ENCODE measurements at regions not wholly inside any gene's neighbourhood (a gene's known extent, or its start where the extent isn't known, plus 50 kb on each side); places are given as distances from the start of the nearest gene placed in this dataset.
"Not testable (repeated sequence)": the region's sequence is repeated elsewhere in the genome, so short reads cannot be mapped to it uniquely, and the experiment has no call there.

GRCh38 chr11:7168741-7168990 lies 79.9 kb downstream of the RBMXL2 start:
- Histone ChIP-seq H3K36me3 (replicated peaks) (no peaks in the 10 kb centered on the region), H3K4me3 (ENCODE audit: low read depth, low read length) (no peak overlapping the region), H3K27me3 (replicated peaks) (no peaks in the 10 kb centered on the region), H3K27ac (no peak overlapping the region)
- DNase-seq = no peak
- in situ Hi-C loops (cut with HindIII; ENCODE audit: low pct_ligation_motif_present, low sequenced_read_pairs) = no loop called here
- TF ChIP-seq, protein P1, sequence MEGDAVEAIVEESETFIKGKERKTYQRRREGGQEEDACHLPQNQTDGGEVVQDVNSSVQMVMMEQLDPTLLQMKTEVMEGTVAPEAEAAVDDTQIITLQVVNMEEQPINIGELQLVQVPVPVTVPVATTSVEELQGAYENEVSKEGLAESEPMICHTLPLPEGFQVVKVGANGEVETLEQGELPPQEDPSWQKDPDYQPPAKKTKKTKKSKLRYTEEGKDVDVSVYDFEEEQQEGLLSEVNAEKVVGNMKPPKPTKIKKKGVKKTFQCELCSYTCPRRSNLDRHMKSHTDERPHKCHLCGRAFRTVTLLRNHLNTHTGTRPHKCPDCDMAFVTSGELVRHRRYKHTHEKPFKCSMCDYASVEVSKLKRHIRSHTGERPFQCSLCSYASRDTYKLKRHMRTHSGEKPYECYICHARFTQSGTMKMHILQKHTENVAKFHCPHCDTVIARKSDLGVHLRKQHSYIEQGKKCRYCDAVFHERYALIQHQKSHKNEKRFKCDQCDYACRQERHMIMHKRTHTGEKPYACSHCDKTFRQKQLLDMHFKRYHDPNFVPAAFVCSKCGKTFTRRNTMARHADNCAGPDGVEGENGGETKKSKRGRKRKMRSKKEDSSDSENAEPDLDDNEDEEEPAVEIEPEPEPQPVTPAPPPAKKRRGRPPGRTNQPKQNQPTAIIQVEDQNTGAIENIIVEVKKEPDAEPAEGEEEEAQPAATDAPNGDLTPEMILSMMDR (IDR thresholded peaks at IDR 0.05; ENCODE audit: low read depth, low read length, missing control alignments) = no peak

- Histone ChIP-seq H3K27ac (no peak overlapping the region), H3K4me3 (ENCODE audit: low read depth, low read length) (no peak overlapping the region), H3K27me3 (replicated peaks) (no peaks in the 10 kb centered on the region), H3K36me3 (replicated peaks) (no peaks in the 10 kb centered on the region)
- TF ChIP-seq, protein P1 (IDR thresholded peaks at IDR 0.05; ENCODE audit: low read depth, low read length, missing control alignments) = no peak
- no peak for DNase-seq
- in situ Hi-C loops (cut with HindIII; ENCODE audit: low pct_ligation_motif_present, low sequenced_read_pairs) = no loop called here
Observed at GRCh38 chr11:7170431-7170830, 81.3 kb upstream of the SYT9 start.

DNA sequence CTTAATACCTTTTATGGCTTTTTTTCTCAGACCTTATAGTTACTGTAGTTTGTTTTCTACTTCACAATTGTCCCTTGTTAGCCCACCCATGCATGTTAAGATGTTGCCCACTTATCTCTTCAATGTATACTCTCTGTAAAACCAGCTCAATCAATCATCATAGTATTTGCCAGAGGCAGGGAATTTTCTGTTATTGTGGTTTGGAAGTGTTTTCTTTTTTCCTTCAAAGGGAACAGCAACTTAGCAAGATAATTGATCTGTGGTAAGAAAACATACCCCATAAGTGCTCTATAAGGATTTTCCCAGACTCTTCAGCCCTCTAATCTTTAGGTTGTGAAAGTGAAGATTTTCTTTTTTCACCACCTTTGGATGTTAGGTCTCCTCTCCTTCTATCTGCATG lies 76.7 kb upstream of the SYT9 start:
- Histone ChIP-seq H3K4me3 (ENCODE audit: low read depth, low read length) (no peak overlapping the region), H3K27ac (no peak overlapping the region), H3K27me3 (replicated peaks) (no peaks in the 10 kb centered on the region), H3K36me3 (replicated peaks) (no peaks in the 10 kb centered on the region)
- no peak for DNase-seq
- TF ChIP-seq, protein P1 (IDR thresholded peaks at IDR 0.05; ENCODE audit: low read depth, low read length, missing control alignments) = no peak
- in situ Hi-C loops (cut with HindIII; ENCODE audit: low pct_ligation_motif_present, low sequenced_read_pairs) = no loop called here

DNA sequence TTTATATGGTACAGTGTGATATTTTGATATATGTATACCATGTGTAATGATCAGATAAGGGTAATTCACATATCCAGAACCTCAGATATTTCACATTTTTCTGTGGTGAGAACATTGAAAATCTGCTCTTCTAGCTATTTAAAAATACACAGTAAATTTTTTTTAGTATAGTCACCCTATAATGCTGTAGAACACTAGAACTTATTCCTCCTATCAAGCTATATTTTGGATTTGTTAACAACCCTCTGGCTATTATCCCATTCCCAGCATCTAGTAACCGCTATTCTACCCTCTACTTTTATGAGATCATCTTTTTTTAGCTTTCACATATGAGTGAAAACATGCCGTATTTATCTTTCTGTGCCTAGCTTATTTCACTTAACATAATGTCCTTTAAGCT lies 65.5 kb upstream of the SYT9 start:
- TF ChIP-seq, protein P1 (IDR thresholded peaks at IDR 0.05; ENCODE audit: low read depth, low read length, missing control alignments) = no peak
- H3K27ac ChIP-seq = no peak overlapping the region
- peak; percentile 13 for DNase-seq
- in situ Hi-C loops (cut with HindIII; ENCODE audit: low pct_ligation_motif_present, low sequenced_read_pairs) = no loop called here
- H3K4me3 ChIP-seq (ENCODE audit: low read depth, low read length) = no peak overlapping the region
- no peaks in the 10 kb centered on the region for H3K36me3 ChIP-seq (replicated peaks)
- no peaks in the 10 kb centered on the region for H3K27me3 ChIP-seq (replicated peaks)

DNA sequence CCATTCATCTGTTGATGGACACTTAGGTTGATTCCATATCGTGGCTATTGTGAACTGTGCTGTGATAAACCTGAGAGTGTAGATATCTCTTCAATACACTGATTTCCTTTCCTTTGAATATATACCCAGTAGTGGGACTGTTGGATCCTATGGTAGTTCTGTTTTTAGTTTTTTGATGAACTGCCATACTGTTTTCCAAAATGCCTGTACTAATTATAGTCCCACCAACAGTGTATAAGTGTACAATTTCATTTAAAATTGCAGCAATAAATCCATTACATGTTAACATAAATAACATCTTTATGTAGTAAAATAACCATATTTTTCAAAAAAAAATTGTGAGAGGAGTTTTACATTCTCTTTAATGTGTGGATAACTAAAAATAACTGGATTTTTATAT lies 65.0 kb upstream of the SYT9 start:
- H3K4me3 ChIP-seq (ENCODE audit: low read depth, low read length) = no peak overlapping the region
- in situ Hi-C loops (cut with HindIII; ENCODE audit: low pct_ligation_motif_present, low sequenced_read_pairs) = no loop called here
- no peaks in the 10 kb centered on the region for H3K36me3 ChIP-seq (replicated peaks)
- H3K27me3 ChIP-seq (replicated peaks) = no peaks in the 10 kb centered on the region
- no peak for DNase-seq
- no peak overlapping the region for H3K27ac ChIP-seq
- TF ChIP-seq, protein P1 (IDR thresholded peaks at IDR 0.05; ENCODE audit: low read depth, low read length, missing control alignments) = no peak

DNA sequence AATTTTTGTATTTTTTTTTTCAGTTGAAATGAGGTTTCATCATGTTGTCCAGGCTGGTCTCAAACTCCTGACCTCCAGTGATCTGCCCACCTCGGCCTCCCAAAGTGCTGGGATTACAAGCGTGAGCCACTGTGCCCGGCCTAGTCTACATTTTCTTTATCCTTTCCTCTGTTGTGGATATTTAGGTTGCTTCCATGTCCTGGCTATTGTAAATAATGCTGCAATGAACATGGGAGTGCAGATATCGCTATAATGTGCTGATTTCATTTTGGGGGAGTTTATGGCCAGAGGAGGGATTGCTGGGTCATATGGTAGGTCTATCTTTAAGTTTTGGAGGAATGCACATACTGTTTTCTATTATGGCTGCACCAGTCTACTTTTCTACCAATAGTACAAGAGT lies 58.9 kb upstream of the SYT9 start:
- H3K27me3 ChIP-seq (replicated peaks); H3K4me3 ChIP-seq (ENCODE audit: low read depth, low read length); H3K27ac ChIP-seq; H3K36me3 ChIP-seq (replicated peaks); in situ Hi-C loops (cut with HindIII; ENCODE audit: low pct_ligation_motif_present, low sequenced_read_pairs); DNase-seq: not testable (repeated sequence)

Data from brain microvascular endothelial cell (primary cell).